ENCODE measurements at regions not wholly inside any gene's neighbourhood (a gene's known extent, or its start where the extent isn't known, plus 50 kb on each side); places are given as distances from the start of the nearest gene placed in this dataset.

- TF ChIP-seq CTCF (IDR thresholded peaks at IDR 0.05): no peak
- TF ChIP-seq REST (IDR thresholded peaks at IDR 0.05; ENCODE audit: insufficient read depth in 1 of 2, low read depth in 2 of 2, low read length in 1 of 2): no peak
- no peak for TF ChIP-seq POLR2AphosphoS5 (IDR thresholded peaks at IDR 0.05; ENCODE audit: low read depth, low read length)
- no peak for TF ChIP-seq SIN3A (IDR thresholded peaks at IDR 0.05; ENCODE audit: borderline replicate concordance, insufficient read depth, low read depth, low read length)
- TF ChIP-seq TCF7L2 (IDR thresholded peaks at IDR 0.05; ENCODE audit: low read depth, low read length): no peak
Observed at GRCh38 chr16:63228259-63228658, 1192.0 kb upstream of the CDH8 start.
